ENCODE measurements at regions not wholly inside any gene's neighbourhood (a gene's known extent, or its start where the extent isn't known, plus 50 kb on each side); places are given as distances from the start of the nearest gene placed in this dataset.

GRCh38 chr16:72728516-72728915, 319.4 kb downstream of the ZFHX3 start:
- TF ChIP-seq GATA2 (IDR thresholded peaks at IDR 0.05; ENCODE audit: low read depth, low read length) (no peak), GATA3 (IDR thresholded peaks at IDR 0.05; ENCODE audit: low read depth, low read length) (no peak)
